ENCODE measurements at regions not wholly inside any gene's neighbourhood (a gene's known extent, or its start where the extent isn't known, plus 50 kb on each side); places are given as distances from the start of the nearest gene placed in this dataset.

DNA sequence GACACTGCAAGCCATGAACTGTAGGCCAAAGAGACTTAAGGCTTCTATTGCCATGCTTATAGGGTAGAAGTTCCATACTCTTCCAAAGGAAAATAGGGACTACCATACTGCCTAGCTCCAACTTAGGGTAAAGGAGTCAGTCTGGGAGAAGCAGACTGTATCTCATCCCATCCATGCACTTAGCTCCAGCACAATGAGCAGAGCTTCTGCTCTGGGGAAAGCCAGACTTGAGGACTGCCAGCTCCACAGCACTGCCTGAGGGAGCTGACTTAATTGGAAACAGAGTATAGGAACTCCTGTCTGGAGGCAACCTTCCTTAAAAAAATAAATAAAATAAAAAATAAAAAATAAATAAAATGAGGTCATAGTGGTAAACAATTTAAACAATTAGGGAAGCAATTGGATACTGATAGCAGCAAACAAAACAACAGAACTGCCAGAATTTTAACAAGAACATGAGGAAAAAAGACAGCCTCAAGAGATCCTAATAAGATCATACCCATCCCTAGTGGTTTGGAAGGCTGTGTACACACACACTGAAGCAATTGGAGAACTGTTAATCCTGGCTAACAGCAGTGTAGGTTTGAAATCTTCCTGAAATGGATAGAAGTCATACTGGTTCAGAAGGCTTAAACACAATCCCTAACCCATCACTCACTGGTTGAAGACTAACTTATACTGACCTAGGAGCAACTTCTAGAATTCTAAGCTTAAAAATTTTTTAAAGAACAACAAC is 550.1 kb downstream of the TBC1D4 start:
- DNase-seq (ENCODE audit: low spot score): no peak
- ChIA-PET POLR2A (ENCODE audit: low non-redundant PET) (no interaction called here), CTCF (interaction anchor here (0.7 kb wide), 1 partner anchor 38 kb away, joined by 3 read pairs; no protein-coding TSS in a partner anchor)
- TF ChIP-seq, protein P1, sequence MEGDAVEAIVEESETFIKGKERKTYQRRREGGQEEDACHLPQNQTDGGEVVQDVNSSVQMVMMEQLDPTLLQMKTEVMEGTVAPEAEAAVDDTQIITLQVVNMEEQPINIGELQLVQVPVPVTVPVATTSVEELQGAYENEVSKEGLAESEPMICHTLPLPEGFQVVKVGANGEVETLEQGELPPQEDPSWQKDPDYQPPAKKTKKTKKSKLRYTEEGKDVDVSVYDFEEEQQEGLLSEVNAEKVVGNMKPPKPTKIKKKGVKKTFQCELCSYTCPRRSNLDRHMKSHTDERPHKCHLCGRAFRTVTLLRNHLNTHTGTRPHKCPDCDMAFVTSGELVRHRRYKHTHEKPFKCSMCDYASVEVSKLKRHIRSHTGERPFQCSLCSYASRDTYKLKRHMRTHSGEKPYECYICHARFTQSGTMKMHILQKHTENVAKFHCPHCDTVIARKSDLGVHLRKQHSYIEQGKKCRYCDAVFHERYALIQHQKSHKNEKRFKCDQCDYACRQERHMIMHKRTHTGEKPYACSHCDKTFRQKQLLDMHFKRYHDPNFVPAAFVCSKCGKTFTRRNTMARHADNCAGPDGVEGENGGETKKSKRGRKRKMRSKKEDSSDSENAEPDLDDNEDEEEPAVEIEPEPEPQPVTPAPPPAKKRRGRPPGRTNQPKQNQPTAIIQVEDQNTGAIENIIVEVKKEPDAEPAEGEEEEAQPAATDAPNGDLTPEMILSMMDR (conservative IDR thresholded peaks at IDR 0.05; ENCODE audit: low read depth): no peak
- no peak overlapping the region for H3K27ac ChIP-seq

DNA sequence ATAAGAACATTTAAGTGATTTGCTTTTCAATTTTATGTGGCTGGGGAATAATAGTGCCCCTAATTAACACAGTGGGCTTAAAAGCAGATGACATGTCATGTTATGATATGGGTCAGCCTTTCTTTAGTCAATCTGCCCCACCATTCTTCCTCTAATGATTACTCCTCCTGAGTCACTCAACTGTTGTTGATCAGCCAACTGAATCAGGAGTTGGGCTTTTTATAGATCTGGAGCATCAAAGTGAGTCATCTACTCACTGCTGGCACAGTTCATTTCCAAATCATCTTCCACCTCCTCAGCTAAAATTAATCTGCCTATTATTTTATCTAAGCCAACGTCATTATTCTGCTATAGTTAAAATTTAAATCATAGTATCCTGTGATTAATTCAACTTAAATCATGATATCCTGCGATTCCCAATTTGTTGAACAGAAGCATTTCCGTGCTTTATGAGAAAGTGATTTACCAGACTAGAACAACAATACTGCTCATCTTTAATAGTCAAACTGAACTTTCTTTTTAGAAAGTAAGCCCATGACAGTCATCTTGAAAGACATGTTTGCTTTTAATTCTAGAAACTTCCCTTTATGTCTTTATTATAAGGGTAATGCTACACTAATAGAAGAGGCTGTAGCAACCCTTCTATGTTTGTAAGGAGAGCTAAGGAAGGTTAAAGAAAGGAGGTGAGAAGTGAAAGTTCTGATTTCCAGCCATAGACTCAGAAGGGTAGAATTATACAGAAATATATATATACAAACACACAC is 551.4 kb downstream of the TBC1D4 start:
- ChIA-PET POLR2A (ENCODE audit: low non-redundant PET) (no interaction called here), CTCF (interaction anchor here (0.7 kb wide), 1 partner anchor 181 kb away, joined by 3 read pairs; no protein-coding TSS in a partner anchor)
- H3K27ac ChIP-seq: no peak overlapping the region
- peak; percentile 26 for DNase-seq (ENCODE audit: low spot score)
- TF ChIP-seq, protein P1 (conservative IDR thresholded peaks at IDR 0.05; ENCODE audit: low read depth): no peak

DNA sequence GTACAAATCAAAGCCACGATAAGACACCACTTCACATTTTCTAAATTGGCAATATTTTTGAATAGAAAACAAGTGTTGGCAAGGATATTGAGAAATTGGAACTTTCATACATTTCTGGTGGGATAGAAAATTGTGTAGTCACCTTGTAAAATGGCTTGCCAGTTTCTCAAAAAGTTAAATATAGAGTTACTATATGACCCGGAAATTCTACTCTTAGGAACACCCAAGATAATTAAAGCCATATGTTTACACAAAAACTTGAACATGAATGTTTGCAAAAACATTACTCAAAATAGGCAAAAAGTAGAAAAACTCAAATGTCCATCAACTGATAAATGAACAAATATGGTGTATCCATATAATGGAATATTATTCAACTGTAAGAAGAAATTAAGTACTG is 552.5 kb downstream of the TBC1D4 start:
- no peak overlapping the region for H3K27ac ChIP-seq
- TF ChIP-seq, protein P1 (conservative IDR thresholded peaks at IDR 0.05; ENCODE audit: low read depth): no peak
- no peak for DNase-seq (ENCODE audit: low spot score)
- CTCF ChIA-PET: no interaction called here
- POLR2A ChIA-PET (ENCODE audit: low non-redundant PET): no interaction called here

DNA sequence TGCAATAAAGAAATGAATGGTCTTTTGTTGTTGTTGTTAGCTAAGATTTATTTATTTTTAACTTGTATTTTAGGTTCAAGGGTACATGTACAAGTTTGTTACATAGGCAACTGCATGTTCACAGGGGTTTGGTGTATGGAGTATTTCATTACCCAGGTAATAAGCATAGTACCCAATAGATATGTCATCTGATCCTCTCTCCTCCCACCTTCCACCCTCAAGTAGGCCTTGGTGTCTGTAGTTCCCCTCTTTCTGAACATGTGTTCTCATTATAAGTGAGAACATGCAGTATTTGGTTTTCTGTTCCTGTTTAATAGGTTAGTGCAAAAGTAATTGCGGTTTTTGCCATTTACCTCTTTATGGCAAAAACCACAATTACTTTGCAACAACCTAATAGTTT is 554.1 kb downstream of the TBC1D4 start:
- TF ChIP-seq, protein P1 (conservative IDR thresholded peaks at IDR 0.05; ENCODE audit: low read depth): no peak
- H3K27ac ChIP-seq: no peak overlapping the region
- ChIA-PET CTCF (no interaction called here), POLR2A (ENCODE audit: low non-redundant PET) (no interaction called here)
- no peak for DNase-seq (ENCODE audit: low spot score)

DNA sequence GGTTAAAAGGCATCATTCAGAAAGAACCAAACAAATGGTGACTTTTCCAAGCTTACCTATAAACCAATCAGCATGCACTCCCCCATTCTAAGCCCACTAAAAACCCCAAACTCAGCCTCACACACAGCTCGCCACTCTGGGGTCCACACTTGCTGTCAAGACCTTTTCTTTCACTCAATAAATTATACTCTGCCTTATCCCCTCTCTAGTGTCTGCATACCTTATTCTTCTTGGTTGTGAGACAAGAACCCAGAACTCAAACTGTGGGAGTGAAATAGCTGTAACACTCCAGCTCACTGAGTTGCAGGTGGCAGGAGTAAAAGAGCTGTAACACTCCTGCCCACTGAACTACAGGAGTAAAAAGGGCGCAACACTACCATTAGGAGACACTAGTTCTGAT is 559.0 kb downstream of the TBC1D4 start:
- no peak overlapping the region for H3K27ac ChIP-seq
- TF ChIP-seq, protein P1 (conservative IDR thresholded peaks at IDR 0.05; ENCODE audit: low read depth): no peak
- ChIA-PET POLR2A (ENCODE audit: low non-redundant PET) (no interaction called here), CTCF (no interaction called here)
- DNase-seq (ENCODE audit: low spot score): no peak

DNA sequence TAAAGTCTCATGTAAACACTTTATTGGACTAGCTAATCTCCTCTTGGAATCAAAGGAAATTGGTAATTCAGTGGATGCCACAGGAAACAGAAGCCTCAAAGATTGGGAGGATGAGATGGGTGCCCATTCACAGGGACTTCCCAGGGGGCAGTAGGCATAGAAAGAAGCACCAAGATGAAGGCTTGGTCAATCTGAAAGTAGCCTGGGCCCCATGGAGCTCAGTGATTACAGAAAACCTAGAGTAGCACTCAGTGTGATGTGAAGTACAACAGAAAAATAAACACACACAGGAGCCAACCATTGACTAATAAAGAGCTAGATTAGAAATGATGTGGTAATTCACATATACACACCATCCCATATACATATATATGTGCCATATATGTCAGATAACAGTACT is 560.6 kb downstream of the TBC1D4 start:
- CTCF ChIA-PET: interaction anchor here (0.6 kb wide), 1 partner anchor 25 kb away, joined by 5 read pairs; no protein-coding TSS in a partner anchor
- H3K27ac ChIP-seq: no peak overlapping the region
- DNase-seq (ENCODE audit: low spot score): no peak
- TF ChIP-seq, protein P1 (conservative IDR thresholded peaks at IDR 0.05; ENCODE audit: low read depth): no peak
- POLR2A ChIA-PET (ENCODE audit: low non-redundant PET): no interaction called here
